ENCODE measurements at regions not wholly inside any gene's neighbourhood (a gene's known extent, or its start where the extent isn't known, plus 50 kb on each side); places are given as distances from the start of the nearest gene placed in this dataset.

DNA sequence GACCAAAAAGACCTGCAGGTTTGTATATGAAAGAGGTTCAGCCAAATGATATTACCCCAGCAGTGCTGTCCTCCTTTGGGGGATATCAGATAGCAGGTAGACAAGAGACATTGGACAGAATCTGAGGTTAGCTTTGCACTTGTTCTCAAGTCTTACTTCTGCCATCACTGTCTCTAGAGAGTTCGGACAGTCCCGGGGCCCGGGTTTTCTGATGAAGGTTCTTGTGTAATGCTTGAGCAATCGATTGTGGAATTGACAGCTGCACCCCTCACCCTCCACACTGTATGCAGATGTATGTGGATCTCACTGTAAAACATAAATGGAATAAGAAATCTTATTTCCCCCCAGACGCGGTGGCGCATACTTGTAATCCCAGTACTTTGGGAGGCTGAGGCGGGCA, 56.2 kb upstream of the MORC3 start:
- TF ChIP-seq SP1 (IDR thresholded peaks at IDR 0.05; ENCODE audit: low read depth) = no peak
- no peak for TF ChIP-seq EZH2phosphoT487 (IDR thresholded peaks at IDR 0.05; ENCODE audit: borderline replicate concordance)
- no peak for TF ChIP-seq YY1 (IDR thresholded peaks at IDR 0.05; ENCODE audit: extremely low read depth, insufficient replicate concordance, low read depth, low read length)
- TF ChIP-seq, protein P1, sequence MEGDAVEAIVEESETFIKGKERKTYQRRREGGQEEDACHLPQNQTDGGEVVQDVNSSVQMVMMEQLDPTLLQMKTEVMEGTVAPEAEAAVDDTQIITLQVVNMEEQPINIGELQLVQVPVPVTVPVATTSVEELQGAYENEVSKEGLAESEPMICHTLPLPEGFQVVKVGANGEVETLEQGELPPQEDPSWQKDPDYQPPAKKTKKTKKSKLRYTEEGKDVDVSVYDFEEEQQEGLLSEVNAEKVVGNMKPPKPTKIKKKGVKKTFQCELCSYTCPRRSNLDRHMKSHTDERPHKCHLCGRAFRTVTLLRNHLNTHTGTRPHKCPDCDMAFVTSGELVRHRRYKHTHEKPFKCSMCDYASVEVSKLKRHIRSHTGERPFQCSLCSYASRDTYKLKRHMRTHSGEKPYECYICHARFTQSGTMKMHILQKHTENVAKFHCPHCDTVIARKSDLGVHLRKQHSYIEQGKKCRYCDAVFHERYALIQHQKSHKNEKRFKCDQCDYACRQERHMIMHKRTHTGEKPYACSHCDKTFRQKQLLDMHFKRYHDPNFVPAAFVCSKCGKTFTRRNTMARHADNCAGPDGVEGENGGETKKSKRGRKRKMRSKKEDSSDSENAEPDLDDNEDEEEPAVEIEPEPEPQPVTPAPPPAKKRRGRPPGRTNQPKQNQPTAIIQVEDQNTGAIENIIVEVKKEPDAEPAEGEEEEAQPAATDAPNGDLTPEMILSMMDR (IDR thresholded peaks at IDR 0.05 in 2 of 3, conservative IDR thresholded peaks at IDR 0.05 in 1 of 3; ENCODE audit: borderline replicate concordance in 1 of 3, insufficient read depth in 1 of 3, low read depth in 2 of 3, low read length in 2 of 3) = no peak
- no peak for TF ChIP-seq ZFX (IDR thresholded peaks at IDR 0.05)
